Esophagus (tissue), 2 donors: ENCODE measurements at regions not wholly inside any gene's neighbourhood (a gene's known extent, or its start where the extent isn't known, plus 50 kb on each side); places are given as distances from the start of the nearest gene placed in this dataset.

Source experiments
- H3K27ac ChIP-seq, 2 donors: one replicate each; pipeline ENCODE4 v1.5.1; 2013; ENCODE audit warnings: low read depth in 2 of 2, mild to moderate bottlenecking in 2 of 2, inconsistent platforms in 1 of 2, low read length in 1 of 2, moderate library complexity in 1 of 2
- H3K27me3 ChIP-seq, 2 donors: one replicate each; pipeline ENCODE4 v1.6.1; 2013; ENCODE audit warnings: low read length in 2 of 2, control low read depth in 1 of 2, mild to moderate bottlenecking in 1 of 2; ENCODE audit not compliant: insufficient read depth in 2 of 2, control insufficient read depth in 1 of 2
- H3K36me3 ChIP-seq, 2 donors: one replicate each; pipeline ENCODE4 v1.6.1; 2013; ENCODE audit warnings: low read length in 1 of 2; ENCODE audit not compliant: control insufficient read depth in 2 of 2, insufficient read depth in 2 of 2
- H3K4me1 ChIP-seq, 2 donors: one replicate each; pipeline ENCODE4 v1.6.1; 2013; ENCODE audit warnings: low read length in 1 of 2; ENCODE audit not compliant: control insufficient read depth in 2 of 2, insufficient read depth in 2 of 2
- H3K4me3 ChIP-seq, 2 donors: one replicate each; pipeline ENCODE4 v1.5.1; 2013; ENCODE audit warnings: low read length in 2 of 2, mild to moderate bottlenecking in 2 of 2, low read depth in 1 of 2, moderate library complexity in 1 of 2
- H3K9me3 ChIP-seq, 2 donors: one replicate each; pipeline ENCODE4 v1.6.1; 2013; ENCODE audit warnings: mild to moderate bottlenecking in 2 of 2, low read depth in 1 of 2, low read length in 1 of 2, moderate library complexity in 1 of 2; ENCODE audit not compliant: control insufficient read depth in 2 of 2, insufficient read depth in 1 of 2
- WGBS, 2 donors: extraction: QIAGEN DNeasy Blood & Tissue Kit; methylation state at CpG; one replicate each; pipeline ENCODE4 v1.1.7; 2013; 5-methylcytosine and 5-hydroxymethylcytosine counted together
- donor health status: healthy with polysubstance abuse.
- donor health status: Bipolar disorder and iron deficiency.

DNA sequence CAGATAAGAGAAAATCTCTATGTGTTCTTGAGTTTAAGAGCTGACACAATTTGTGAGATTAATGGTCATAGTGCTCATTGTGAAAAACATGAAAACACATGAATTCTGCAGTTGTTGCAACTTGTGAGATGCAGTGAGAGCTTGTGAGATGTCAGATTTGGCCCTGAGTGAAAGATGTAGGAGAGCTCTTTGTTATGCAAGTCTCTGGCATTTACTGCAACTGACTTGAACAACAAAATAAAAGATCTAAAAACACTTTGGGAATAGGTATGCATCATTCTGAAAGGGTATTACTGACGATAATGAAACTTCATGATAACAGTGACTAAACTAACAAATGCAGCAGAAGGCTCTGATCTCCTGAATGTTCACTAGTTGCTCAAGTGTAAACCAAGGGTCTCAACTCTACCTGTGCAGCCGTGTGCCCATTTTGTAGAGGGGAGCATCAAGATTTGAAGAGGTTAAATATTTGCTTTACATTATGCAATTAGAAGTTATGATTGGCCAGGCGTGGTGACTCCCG is 50.8 kb upstream of the SMIM36 start:
- H3K9me3 ChIP-seq = no peaks in the 10 kb centered on the region
- no peak overlapping the region for H3K27ac ChIP-seq
- H3K36me3 ChIP-seq = no peaks in the 10 kb centered on the region
- peaks cover 0 to 2% of the 10 kb centered on the region in 2 donors for H3K27me3 ChIP-seq
- no peaks in the 10 kb centered on the region for H3K4me1 ChIP-seq
- no peak overlapping the region for H3K4me3 ChIP-seq
- WGBS, 2 donors = 77 to 82% methylated on average over 4 of the region's 4 CpGs

DNA sequence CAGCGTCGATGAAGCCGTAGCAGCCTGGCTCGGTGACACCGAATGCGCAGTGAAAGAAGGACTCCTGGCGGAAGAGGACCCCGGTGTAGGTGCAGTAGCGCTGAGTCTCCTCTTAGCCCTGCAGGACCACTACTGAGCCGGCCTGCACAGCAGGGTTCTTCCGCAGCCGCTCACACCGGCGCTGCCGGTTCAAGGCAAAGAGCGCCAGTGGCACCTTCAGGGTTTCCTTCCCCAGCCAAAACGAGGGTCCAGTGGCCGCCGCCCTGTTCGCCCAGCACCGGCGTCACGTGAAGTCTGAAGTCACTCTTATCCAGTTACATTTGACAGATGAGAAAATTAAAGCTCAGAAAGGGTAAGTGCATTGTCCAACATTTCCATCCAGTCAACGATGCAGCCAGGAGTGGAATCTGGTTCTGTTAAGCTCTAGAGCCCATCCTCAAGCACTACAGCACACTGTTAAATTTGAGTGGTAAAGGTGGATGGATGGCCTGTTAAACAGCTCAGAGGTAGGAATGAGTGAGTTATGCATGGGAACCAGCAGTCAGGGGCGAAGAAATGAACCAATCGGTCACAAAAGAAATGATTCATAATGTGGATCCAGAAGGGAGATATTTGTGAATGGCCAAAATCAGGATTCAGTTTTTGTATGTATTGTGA is 50.2 kb upstream of the SMIM36 start:
- Histone ChIP-seq H3K4me1 (no peaks in the 10 kb centered on the region), H3K36me3 (no peaks in the 10 kb centered on the region), H3K27me3 (peaks cover 0 to 2% of the 10 kb centered on the region in 2 donors), H3K27ac (no peak overlapping the region), H3K4me3 (no peak overlapping the region), H3K9me3 (no peaks in the 10 kb centered on the region)
- WGBS, 2 donors = 91 to 92% methylated on average over 26 of the region's 26 CpGs
